HG02642 (cell line): ENCODE measurements at regions not wholly inside any gene's neighbourhood (a gene's known extent, or its start where the extent isn't known, plus 50 kb on each side); places are given as distances from the start of the nearest gene placed in this dataset.

ENCODE experiments used
- ATAC-seq: cut with Tn5 transposase; IDR thresholded peaks from one replicate; pipeline ENCODE4 v1.9.1; 2021; ENCODE audit warnings: mild to moderate bottlenecking; ENCODE audit not compliant: unreplicated experiment, poor library complexity

DNA sequence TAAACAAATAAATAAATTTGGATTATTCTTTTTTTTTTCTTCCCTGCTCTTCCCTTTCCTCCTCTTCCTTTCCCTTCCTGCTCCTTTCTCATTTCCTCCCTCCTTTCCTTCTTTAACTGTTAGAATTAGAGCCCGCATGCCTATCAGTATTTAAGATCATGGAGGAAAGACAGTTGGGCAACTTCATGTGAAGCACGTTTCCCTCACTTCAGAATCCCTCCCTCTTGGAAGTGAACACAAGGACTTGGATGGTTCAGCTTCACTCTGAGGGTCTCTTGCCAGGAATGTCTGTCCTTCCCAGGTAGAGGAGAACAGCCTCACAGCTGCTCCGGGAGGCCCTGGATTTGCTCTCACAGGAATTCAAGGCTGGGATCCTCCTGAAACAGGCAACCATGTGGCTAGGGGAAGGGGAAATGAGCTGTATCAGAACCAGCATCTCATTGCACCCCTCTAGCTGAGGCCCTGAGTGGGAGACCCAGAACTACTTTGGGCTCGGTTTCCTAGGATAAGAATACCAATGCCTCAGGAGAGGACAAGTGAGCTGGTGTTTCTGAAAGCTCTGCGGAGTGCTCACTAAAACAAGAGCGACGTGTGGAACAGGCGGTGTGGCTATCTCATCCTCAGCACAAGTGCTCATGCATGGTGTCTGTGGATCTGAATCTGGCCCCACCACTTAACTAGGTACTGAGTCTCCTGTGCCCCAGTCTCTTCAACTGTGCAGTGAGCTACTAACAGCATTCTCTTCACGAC, 230.5 kb downstream of the MYCN start:
- ATAC-seq, result no peak

DNA sequence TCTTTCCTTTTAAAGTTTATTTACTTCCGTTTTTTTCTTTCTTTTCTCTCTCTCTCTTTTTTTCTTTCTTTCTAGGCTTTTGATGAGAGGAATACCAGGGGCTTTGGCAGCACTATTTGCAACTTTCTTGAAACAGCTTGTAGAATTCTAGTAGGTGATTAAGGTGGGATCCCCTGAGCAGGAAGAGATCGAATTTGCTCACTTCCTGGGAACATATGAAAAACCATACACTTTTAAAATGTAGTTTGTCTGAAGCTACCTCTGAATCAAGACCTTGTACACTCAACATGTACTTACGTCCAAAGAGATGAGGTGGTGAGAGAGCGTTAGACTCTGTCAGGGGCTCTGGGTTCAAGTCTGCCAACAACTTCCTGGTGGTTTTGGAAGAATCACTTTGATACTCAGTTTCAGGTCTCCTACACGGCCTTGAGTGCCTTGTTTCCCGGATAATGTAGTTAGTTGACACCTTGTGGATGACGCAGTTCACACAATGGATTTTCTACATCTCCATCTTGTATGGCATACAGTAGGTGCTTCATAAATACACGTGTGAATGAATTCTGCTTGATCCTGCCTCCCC, 229.1 kb downstream of the MYCN start:
- ATAC-seq, result no peak

DNA sequence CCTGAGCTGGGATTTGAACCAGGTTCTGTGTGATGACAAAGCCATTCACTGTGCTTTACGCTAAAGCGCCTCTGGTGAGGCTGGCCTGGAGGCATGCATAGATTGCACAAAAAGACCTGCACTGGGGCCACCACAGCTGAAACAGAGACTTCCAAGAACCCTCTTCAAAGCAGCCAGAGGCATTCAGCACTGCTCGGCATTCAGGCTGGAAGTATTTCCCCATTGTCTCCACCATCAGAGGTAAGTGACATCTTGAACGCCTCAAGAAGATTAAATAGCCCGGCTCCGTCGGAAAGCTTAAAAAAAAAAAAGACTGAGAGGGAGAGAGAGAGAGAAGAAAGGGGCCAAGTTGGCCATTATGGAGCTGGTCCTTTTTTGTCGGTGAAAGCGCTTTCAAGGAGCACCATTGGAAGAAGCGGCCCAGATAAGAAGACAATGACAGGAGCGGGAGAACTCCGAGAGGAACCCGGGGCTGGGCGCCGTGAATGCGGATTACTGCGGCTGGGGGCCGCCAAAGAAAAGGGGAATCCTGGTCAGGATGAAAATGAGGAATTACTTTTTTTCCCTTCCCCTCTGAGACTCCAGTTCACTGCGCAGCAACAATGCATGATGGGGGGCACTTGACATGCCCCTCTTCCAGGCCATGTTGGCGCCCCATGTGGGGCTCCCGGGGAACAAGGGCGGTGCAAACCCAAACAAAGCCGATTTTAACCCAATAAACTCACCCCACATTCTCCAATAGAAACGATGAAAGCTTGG, 228.3 kb downstream of the MYCN start:
- no peak for ATAC-seq

DNA sequence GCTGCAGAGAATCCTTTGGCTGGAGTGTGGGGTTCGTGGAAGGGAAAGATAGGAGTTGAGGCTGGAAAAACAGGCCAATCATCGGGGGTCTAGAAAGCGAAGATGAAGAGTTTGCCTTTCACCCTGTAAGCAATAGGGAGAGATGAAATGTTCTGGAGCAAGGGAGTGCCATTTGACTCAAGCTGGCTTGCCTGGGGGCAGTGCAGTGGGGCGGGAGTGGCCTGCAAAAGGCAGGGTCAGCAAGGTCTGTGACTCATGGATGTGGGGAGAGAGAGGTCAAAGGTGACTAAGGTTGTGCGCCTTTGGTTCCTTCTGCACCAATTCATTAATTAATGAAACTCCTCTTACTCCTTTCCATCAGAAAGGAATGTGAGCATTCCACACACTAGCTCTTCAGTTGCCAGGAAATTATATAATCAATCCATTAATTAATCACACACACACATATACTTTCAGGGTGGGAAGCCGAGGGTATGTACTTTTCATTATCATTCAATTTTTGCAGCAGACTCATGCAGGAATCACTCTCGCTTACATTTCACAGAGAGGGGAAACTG, 227.6 kb downstream of the MYCN start:
- no peak for ATAC-seq

DNA sequence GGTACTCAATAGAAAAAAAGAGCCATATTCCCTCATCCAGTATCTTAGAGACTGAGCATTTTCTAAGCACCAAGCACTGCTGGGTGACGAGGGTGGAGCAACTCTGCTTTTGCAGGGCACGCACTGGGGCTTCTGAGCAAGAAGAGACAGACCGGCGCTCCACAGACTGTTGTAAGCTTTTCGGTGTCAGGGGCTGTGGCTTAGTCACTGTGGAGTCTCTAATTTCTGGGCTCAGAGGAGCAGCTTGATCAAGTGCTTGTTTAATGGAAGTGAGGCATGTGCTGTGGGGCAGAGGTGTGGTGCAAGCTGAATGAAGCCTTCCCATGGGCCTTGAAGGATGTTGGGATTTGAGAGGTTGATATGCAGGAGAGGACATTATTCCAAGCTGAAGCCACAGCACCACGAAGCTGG, 227.1 kb downstream of the MYCN start:
- ATAC-seq, result no peak

DNA sequence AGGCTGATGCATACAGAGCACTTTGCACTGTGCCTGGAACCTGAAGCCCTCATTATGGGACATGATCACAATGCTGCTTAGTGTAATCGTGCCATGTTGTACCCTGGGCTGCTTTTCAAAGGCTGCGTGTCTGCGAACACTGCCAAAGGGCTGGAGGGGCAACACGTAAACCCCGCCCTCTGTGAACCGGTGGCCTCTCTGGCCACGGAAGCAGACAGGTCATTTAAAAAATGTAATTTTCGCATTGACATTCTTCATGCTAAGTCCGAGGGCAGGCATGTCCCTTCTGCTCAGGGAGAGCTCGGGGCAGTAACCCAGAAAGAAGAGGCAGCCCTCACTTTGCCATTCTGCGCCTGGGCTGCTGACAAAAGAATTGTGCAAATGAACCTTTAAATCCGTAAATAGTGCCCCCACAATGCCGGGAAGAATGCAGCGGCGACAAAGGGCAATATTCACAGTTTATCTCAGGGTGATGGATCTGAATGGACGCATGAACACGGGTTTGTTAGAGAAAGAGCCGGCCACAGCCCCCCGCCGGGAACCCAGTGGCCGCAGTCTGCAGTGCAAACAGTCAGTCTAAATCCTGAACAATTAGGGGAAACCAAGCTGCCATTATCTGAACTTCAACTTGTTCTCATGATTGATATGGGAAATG, 226.1 kb downstream of the MYCN start:
- no peak for ATAC-seq

DNA sequence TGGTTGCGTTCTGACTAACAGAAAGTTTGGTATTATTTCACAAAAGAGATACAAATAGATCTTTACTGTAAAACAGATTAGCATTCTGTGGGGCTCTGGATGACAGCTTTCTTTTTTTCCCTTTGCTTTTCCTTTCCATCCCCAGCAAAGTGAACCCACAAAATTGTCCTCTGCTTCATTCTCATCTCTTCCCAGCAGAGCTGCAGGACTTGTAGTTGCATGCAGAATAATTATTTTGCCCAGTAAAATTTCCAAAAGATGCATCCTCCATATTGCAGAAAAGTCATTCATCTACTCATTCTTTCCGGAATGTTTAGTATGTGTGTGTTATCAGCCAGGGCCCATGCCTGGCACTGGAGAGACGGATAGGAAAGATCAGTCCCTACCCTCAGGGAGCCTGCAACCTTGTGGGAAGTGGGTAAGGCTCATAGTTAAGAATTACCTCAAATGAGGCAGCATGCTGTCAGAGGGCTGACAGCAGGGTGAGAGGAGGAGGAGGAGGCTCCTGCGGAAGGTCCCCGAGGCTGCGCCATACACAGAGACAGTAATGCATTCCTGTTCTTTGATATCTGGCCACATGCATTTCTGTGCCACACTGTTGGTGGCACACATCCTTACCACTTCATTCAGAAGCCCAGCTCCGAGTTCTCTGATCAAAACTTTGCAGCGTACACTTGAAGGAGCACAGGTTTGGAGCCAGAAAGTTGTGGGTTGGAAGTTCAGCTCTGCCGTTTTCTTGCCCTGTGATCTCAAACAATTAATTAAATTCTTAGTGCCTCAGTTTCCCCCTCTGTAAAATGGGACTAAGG, 225.4 kb downstream of the MYCN start:
- ATAC-seq, result no peak

DNA sequence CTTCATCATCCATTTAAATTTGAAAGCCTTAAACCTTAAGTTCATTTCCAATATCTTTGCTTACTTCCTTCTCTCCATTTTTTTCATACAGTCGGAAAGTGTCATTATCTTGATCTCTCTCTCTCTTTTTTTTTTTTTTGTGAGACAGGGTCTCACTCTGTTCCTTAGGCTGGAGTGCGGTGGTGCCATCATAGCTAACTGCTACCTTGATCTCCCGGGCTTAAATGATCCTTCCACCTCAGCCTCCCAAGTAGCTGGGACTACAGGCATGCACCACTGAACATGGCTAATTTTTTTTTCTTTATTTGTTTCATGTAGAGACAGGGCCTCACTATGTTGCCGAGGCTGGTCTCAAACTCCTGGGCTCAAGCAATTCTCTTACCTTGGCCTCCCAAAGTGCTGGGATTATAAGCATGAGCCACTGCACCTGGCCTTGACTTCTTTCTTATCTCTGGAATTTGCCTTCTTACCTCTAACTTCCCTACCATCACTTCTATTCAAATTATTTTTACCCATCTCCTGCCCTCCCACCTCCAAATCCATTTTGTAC, 222.2 kb downstream of the MYCN start:
- ATAC-seq, result no peak

DNA sequence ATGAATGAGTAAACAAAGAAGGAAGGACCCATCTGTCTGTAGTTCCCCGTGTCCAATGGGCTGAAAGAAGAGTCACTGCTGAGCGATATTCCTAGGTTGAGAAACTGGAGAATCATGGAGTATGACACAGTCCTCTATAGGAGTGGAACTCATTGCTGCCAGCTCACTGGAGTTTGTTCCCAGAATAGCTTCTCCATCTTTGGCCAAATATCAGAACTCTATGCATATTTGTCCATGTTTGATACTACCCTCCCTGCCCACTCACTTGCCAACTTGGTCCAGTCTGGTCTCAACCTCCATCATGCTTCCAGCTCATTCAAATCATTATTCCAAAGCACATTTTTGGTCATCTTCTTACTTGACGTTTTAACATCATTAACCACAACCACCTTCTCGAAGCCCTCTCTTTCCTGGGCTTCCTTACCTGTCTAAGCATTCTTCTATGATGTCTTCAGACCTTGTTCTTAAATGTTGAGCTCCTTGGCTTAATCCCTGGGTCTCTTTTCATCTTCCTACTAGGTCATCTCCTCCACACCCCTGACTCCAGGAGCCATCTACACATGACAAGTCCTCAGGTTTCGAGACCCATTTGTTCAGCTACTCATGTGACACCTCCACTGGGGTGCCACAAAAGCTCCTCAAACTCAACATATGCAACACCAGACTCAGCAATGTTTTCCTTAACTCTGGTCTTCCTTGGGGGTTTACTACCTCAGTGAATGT, 221.6 kb downstream of the MYCN start:
- ATAC-seq, result no peak

DNA sequence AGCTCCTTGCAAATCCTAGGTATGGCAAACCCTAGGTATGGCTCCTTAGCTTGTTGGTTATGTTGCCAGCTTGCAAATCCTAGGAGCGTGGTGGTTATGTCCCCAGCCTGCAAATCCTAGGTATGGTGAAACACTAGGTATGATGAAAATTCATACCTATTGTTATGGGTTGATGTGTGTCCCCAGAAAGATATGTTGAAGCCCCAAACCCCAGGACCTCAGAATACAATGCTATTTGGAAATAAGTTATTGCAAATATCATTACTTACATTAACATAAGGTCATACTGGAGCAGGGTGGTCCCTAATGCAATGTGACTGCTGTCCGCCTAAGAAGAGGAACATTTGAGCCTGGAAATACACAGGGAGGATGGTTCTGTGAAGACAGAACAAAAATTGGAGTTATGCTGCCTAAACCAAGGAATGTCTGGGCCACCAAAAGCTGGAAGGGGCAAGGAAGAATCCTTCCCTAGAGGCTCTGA, 220.8 kb downstream of the MYCN start:
- no peak for ATAC-seq

DNA sequence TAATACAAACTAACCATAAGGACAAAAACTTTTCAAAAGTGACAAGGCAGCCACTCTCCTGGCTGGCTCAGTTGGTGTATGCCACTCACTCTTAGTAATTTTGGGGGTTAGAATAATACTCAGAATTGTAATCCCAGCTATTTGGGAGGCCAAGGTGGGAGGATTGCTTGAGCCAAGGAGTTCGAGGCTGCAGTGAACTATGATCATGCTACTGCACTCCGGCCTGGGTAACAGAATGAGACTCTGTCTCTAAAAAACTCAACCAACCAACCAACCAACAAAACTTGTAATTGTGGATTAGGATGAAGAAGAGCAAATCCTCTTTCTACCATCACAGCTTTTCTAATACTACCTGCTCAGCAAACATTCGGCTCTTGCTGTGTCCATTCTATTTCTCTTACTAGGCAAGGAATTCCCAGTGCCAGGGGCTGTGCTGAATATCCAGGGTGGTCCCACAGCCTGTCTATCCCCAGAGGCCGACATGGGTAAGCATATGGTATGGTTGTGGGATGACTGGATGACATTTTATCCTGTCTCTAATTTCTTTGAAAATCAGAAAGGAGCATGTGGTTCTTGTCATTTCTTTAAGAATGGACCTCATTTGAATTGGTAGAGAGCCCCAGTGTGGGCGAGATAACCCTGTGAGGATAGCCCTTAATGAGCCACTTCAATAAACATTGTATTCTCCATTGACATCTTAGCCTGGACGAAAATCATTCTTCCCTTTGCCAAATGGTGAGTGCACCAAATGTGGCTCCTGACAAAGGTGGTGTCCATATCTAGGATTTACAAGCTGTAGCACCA, 220.1 kb downstream of the MYCN start:
- ATAC-seq, result no peak

DNA sequence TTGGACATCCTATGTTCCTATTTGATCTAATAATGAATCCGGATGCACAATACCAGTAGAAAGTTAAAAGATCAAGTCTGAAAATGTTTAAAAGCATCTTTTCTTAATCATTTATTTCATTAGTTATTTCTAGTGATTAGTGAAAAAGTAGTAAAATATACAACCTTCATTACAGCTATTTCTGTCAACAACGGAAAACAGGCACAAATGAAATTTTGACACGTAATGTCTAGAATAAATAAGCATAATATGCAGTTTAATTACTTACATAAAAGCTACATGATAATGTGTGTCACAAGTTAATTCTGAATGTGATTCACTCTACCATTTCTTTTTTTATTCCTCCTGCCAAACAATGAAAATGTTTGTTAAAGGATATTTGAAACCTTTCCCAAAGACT, 216.1 kb downstream of the MYCN start:
- no peak for ATAC-seq

DNA sequence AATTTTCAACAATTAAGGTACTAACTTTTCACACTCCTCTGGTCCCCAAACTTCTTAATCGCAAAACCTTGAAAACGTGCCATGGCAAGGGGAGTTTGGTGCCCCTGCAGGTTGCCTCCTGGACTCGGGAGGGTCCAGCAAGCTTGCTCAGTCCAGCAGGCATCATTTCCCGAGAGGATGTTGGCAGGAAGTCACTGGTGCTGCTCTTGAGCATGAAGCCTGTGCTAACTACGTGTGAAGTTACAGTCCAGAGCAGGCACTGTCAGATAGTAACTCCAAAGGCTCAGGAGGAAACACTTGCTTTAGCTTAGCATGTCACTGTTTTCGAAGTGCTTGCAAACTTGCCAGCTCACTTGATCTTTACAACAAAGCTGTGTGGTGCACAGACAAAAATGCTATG, 215.4 kb downstream of the MYCN start:
- no peak for ATAC-seq

DNA sequence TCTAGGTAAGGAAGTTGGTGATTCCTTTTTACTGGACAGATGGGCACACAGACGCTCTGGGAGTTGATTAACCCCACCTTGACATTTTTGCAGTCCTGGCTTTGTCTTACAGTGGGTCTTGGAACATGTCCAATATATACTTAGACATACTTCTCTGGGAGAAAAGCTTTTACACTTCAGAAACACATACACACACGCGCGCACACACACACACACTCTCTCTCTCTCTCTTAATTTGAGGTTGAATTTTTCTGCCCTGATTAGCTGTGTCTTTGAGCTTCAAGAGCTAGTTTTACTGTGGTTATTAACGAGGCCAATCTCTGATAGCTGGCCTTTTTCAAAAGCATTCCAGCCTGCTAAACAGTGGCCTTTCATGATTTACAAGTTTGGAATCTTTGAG, 215.0 kb downstream of the MYCN start:
- ATAC-seq, result no peak

DNA sequence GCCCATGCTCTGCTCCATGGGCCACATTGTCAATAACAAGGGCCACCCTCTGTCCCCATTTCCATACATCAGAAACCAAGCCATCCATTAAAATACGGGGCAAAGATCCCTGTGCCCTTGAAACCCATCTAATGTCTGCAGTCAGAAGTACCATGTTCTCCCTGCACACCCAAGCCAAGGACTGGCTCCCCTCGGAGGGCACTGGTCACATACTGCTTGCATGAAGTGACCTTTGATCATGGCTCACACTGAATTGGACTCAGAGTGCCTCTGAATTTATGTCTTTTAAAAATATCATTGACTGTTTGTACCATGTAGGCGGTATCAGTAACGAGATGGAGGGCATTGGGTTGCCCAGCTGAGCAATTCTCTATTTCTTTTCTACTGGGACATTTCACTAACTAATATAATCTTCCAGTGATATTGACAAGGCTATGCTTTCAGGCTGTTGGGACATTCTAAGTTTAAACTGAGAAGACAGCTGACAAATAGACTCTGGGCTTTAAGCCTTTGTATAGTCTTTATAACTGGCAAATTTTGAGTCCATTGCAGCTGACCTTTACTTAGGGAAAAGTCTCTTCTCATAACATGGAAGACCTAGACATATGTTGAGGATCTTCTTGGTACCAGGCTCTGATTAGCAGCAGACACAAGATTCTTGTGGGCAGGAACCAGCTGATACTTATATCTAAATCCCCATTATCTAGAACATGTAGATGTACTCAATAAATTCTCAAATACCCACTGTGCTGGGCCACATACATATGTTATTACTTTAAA, 214.3 kb downstream of the MYCN start:
- ATAC-seq, result no peak

DNA sequence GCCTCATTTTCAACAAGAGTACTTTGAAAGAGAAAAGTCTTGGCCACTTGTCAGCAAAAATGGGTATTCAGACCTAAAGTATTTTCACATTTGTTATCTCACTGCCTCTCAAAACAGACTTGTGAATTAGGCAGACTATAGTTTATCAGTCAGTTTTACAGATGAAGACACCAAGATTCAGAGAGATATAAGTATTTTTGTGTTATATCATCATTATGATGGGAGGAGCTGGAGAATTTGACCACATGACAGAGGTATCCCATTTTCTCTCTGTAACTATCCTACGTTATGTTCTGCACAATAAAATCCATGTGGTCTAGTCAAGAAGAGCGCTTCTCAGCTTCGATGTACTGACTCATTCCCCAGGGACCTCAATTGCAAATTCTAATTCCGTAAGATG, 213.7 kb downstream of the MYCN start:
- no peak for ATAC-seq

DNA sequence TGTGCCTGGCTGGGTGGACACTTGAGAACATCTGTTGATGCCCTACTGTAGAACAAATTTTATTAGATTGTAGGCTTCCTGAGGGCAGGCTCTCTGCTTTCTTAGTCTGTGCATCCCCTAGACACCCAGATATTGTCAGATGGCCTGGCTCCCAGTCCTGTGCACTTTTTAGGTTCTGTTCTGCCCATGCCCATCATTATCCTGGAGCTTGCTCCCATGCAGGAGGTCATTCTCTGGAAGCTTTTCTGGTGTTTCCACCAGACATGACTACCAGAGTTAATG, 213.3 kb downstream of the MYCN start:
- no peak for ATAC-seq
